SK-N-MC (cell line): ENCODE measurements at regions not wholly inside any gene's neighbourhood (a gene's known extent, or its start where the extent isn't known, plus 50 kb on each side); places are given as distances from the start of the nearest gene placed in this dataset.

Source experiments
- EZH2 ChIP-seq: fragments of 200-600 bp; sonication (generic); IDR thresholded peaks from one replicate; pipeline ENCODE4 v1.6.1; 2017; ENCODE audit warnings: antibody characterized with exemption
- FOXP2 ChIP-seq: optimal IDR thresholded peaks from 2 replicates; pipeline ENCODE3; 2011; ENCODE audit warnings: mild to moderate bottlenecking, moderate library complexity; ENCODE audit not compliant: insufficient read depth; ENCODE audit errors: extremely low read length, control extremely low read depth
- POLR2AphosphoS5 ChIP-seq: IDR thresholded peaks from 2 replicates; pipeline ENCODE4 v1.6.1; 2012; ENCODE audit warnings: mild to moderate bottlenecking, low read depth, low read length, borderline replicate concordance

- TF ChIP-seq POLR2AphosphoS5 (no peak), FOXP2 (no peak), EZH2 (no peak)
Measured at GRCh38 chr2:7882296-7882695, 799.6 kb upstream of the ID2 start.
